ENCODE measurements at regions not wholly inside any gene's neighbourhood (a gene's known extent, or its start where the extent isn't known, plus 50 kb on each side); places are given as distances from the start of the nearest gene placed in this dataset.
"Not testable (repeated sequence)": the region's sequence is repeated elsewhere in the genome, so short reads cannot be mapped to it uniquely, and the experiment has no call there.

DNA sequence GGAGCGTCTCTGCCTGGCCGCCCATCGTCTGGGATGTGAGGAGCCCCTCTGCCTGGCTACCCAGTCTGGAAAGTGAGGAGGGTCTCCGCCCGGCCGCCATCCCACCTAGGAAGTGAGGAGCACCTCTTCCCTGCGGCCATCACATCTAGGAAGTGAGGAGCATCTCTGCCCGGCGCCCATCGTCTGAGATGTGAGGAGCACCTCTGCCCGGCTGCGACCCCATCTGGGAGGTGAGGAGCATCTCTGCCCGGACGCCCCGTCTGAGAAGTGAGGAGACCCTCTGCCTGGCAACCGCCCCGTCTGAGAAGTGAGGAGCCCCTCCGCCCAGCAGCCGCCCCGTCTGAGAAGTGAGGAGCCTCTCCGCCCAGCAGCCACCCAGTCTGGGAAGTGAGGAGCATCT lies 84.5 kb downstream of the IDS start:
- H3K4me1 Mint-ChIP-seq (ENCODE audit: low read depth); H3K4me3 Mint-ChIP-seq; H3K9me3 Mint-ChIP-seq: not testable (repeated sequence)

DNA sequence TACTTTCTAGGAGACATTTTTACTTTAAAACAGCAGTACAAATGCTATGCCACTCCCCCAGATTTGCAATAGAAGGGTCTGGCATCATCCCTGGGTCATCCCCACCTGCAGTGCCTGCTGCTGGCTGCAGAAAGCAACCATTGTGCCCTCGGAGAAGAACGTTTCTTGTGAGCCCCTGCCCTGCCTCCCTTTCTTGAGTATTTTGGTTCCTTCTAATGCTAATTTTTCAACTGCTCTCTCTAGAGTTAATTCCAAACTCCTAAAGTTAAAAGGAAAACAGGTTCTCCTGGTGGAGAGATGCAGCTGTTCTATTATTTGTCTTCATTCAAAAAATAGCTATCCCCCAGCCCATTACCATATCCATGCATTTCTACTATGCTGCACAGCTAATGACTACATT lies 107.1 kb downstream of the IDS start:
- Mint-ChIP-seq H3K4me3 (no peak overlapping the region), H3K4me1 (ENCODE audit: low read depth) (no peaks in the 10 kb centered on the region), H3K9me3 (no peaks in the 10 kb centered on the region), H3K27me3 (ENCODE audit: low read depth) (peaks cover 2% of the 10 kb centered on the region), H3K36me3 (ENCODE audit: insufficient read depth) (no peaks in the 10 kb centered on the region)
- DNase-seq (no peak), ATAC-seq (no peak)

More for the DNA sequence above, 84.5 kb downstream of the IDS start:
- H3K27me3 Mint-ChIP-seq (ENCODE audit: low read depth); DNase-seq; ATAC-seq; H3K36me3 Mint-ChIP-seq (ENCODE audit: insufficient read depth): not testable (repeated sequence)

DNA sequence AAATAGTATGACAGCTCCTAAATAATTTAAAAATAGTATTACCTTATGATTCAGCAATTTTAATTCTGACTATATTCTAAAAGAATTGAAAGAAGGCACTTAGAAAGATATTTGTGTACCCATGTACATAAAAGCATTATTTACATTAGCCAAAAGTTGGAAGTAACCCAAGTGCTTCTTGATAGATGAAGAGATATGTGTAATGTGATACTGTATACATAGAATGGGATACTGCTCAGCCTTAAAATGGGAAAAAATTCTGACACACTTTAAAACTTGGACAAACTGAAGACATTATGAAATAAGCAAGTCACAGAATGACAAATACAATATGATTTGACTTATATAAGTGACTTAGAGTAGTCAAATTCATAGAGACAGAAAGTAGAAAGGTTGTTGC lies 112.2 kb downstream of the IDS start:
- Mint-ChIP-seq H3K4me1 (ENCODE audit: low read depth) (no peaks in the 10 kb centered on the region), H3K4me3 (no peak overlapping the region), H3K27me3 (ENCODE audit: low read depth) (no peaks in the 10 kb centered on the region), H3K36me3 (ENCODE audit: insufficient read depth) (no peaks in the 10 kb centered on the region), H3K9me3 (no peaks in the 10 kb centered on the region)
- no peak for DNase-seq
- no peak for ATAC-seq

DNA sequence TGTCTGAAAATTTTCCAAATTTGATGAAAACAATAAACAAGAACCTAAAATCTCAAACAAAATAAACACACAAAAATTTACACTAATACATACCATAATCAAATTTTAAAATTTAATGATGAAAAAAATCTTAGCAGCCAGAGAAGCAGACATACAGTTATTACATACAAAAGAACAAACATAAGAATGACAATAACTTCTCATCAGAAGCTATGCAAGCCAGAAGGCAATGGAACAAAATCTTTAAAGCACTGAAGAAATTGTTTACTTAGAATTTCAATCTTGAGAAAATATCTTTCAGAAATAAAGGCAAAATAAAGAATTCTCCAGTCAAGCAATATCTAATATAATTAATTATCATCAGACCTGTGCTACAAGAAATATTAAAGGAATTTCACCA lies 121.3 kb downstream of the IDS start:
- Mint-ChIP-seq H3K27me3 (ENCODE audit: low read depth) (peaks cover 2% of the 10 kb centered on the region), H3K4me1 (ENCODE audit: low read depth) (no peaks in the 10 kb centered on the region), H3K36me3 (ENCODE audit: insufficient read depth) (no peaks in the 10 kb centered on the region), H3K9me3 (no peaks in the 10 kb centered on the region), H3K4me3 (no peak overlapping the region)
- ATAC-seq (no peak), DNase-seq (no peak)

DNA sequence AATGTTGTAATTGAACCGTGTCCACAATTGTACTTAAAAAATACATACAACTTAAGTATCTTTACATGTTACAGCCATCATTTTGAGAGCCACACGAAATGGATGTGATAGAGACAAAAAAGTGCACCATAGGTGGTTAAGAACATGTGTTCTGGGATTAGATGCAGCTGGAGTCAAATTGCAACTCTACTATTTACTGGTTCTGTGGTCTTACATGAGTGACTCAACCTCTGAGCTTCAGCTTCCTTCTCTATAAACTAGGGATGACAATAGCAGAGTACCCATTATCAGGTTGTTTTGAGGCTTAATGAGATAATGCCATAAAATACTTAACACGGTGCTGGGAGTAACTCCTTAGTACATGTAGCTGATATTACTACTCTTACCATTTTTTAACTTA lies 130.4 kb downstream of the IDS start:
- H3K9me3 Mint-ChIP-seq, result no peaks in the 10 kb centered on the region
- H3K4me1 Mint-ChIP-seq (ENCODE audit: low read depth), result no peaks in the 10 kb centered on the region
- DNase-seq (no peak), ATAC-seq (no peak)
- no peaks in the 10 kb centered on the region for H3K36me3 Mint-ChIP-seq (ENCODE audit: insufficient read depth)
- H3K4me3 Mint-ChIP-seq, result no peak overlapping the region
- peaks cover 4% of the 10 kb centered on the region for H3K27me3 Mint-ChIP-seq (ENCODE audit: low read depth)

DNA sequence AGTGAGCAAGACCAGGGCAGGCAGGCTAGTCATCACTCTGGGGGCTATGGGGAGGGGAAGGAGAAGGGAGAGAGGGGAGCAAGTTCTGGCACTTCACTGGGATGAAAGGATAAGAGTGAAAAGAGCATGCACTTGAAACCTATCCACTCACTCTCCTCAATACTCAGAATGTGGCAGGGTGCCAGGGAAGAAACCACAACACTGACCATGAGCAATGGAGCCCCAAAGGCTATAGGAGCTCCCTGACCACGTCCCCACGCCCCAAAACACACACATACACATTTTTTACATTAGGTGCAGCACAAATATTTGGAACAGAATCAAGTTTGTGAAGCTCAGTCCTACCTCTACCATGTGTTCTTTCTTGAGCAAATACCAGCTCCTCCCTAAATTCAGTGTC lies 132.2 kb downstream of the IDS start:
- Mint-ChIP-seq H3K4me3 (no peak overlapping the region), H3K9me3 (no peaks in the 10 kb centered on the region), H3K27me3 (ENCODE audit: low read depth) (peaks cover 1% of the 10 kb centered on the region), H3K4me1 (ENCODE audit: low read depth) (no peaks in the 10 kb centered on the region), H3K36me3 (ENCODE audit: insufficient read depth) (no peaks in the 10 kb centered on the region)
- no peak for ATAC-seq
- DNase-seq, result no peak

DNA sequence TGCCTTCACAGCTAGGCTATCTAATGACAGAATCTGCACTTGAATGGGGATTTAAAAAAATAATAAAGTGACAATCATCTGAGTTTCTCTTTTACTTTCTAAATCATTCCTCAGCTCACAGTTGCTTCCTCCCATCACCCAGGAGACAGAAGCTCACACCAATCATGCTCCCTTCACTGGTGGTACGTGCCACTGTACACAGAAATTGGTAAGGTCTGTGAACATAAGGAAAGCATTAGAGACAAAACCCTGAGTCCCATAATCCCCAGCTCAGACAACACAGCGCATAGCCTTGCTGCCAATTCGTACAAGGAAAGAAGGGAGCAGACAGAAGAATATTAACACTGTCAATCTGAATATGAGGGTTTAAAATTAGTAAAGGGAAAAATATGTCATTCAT lies 133.1 kb downstream of the IDS start:
- DNase-seq (no peak), ATAC-seq (no peak)
- Mint-ChIP-seq H3K4me1 (ENCODE audit: low read depth) (no peaks in the 10 kb centered on the region), H3K36me3 (ENCODE audit: insufficient read depth) (no peaks in the 10 kb centered on the region), H3K4me3 (no peak overlapping the region), H3K9me3 (no peaks in the 10 kb centered on the region), H3K27me3 (ENCODE audit: low read depth) (no peaks in the 10 kb centered on the region)

DNA sequence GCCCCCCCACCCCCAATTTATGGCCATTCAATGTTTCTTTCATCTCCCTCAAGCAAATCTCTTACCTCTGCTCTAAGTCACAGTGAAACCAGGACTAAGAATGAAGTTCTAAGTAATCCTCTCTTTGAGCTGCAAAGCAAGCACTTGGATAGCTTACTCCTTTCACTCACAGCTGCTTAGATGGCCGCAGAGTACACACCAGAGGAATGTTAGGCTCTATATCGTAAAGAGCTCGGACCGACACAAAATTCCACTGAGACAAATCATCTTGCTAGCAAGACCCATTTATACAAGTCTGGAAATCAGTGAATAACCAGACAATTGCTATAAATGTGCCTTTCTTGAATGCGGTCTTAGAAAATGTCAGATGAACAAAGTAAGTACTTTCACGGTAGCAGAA lies 135.0 kb downstream of the IDS start:
- H3K36me3 Mint-ChIP-seq (ENCODE audit: insufficient read depth), result no peaks in the 10 kb centered on the region
- no peaks in the 10 kb centered on the region for H3K9me3 Mint-ChIP-seq
- H3K27me3 Mint-ChIP-seq (ENCODE audit: low read depth), result no peaks in the 10 kb centered on the region
- ATAC-seq, result no peak
- H3K4me1 Mint-ChIP-seq (ENCODE audit: low read depth), result no peaks in the 10 kb centered on the region
- H3K4me3 Mint-ChIP-seq, result no peak overlapping the region
- DNase-seq, result no peak

DNA sequence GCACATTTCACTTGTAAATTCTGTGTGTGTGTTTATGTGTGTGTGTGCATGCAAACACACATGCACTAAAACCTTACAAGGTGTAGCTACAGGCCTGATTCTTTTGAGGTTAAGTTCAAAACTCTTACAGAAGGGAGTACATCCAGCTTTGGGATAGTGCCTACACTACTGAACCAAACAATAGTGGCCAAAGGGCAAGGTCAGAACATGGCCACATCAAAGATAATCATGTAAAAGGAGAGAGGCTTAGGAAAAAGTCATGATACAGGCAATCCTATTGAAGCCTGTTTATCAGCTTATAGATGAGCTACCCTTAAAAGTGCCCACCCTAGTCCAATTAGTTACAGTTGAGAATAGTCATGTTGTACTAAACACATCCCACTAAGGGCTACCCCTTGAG lies 139.6 kb downstream of the IDS start:
- H3K27me3 Mint-ChIP-seq (ENCODE audit: low read depth), result no peaks in the 10 kb centered on the region
- H3K9me3 Mint-ChIP-seq, result no peaks in the 10 kb centered on the region
- no peaks in the 10 kb centered on the region for H3K4me1 Mint-ChIP-seq (ENCODE audit: low read depth)
- H3K4me3 Mint-ChIP-seq, result no peak overlapping the region
- DNase-seq (no peak), ATAC-seq (no peak)
- no peaks in the 10 kb centered on the region for H3K36me3 Mint-ChIP-seq (ENCODE audit: insufficient read depth)

DNA sequence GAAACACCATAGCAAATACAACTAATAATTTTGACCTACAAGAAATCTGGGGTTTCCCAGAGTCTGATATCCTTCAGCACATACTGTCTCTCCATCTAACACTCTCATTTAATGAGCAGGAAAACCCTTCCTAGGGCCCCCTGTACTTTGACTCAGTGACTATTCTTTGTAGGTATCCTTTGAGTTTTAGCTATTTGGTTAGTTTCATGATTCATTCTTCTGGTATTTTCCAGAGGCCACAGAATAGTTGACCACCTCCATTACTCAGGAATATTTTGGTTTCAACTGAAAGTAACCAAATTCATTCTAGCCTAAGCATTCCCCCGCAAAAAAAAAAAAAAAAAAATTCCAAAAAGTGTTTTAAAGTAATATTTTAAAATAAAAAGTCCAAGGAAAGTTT lies 140.0 kb downstream of the IDS start:
- Mint-ChIP-seq H3K4me1 (ENCODE audit: low read depth) (no peaks in the 10 kb centered on the region), H3K4me3 (no peak overlapping the region), H3K27me3 (ENCODE audit: low read depth) (no peaks in the 10 kb centered on the region), H3K36me3 (ENCODE audit: insufficient read depth) (no peaks in the 10 kb centered on the region), H3K9me3 (no peaks in the 10 kb centered on the region)
- DNase-seq (no peak), ATAC-seq (no peak)

DNA sequence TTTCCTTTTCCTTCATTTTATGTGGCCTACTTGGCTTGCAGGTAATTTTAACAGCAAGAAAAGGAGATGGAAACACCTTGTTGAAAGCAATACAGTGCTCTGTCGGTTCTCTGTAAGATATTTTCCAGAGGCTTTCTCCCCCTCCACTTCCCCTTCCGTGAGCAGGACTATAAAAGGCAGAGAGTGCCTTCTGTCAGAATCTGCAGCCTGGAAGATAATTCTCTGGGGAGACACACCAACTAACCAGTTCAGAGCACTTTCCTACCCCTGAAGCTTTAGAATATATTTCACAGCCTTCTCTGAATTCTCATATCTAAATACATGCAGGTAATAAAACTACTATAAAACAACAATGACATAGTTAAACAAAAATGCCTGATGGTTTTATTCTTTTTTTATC lies 141.1 kb downstream of the IDS start:
- Mint-ChIP-seq H3K4me3 (no peak overlapping the region), H3K4me1 (ENCODE audit: low read depth) (no peaks in the 10 kb centered on the region), H3K9me3 (no peaks in the 10 kb centered on the region), H3K27me3 (ENCODE audit: low read depth) (no peaks in the 10 kb centered on the region), H3K36me3 (ENCODE audit: insufficient read depth) (no peaks in the 10 kb centered on the region)
- ATAC-seq (no peak), DNase-seq (no peak)

DNA sequence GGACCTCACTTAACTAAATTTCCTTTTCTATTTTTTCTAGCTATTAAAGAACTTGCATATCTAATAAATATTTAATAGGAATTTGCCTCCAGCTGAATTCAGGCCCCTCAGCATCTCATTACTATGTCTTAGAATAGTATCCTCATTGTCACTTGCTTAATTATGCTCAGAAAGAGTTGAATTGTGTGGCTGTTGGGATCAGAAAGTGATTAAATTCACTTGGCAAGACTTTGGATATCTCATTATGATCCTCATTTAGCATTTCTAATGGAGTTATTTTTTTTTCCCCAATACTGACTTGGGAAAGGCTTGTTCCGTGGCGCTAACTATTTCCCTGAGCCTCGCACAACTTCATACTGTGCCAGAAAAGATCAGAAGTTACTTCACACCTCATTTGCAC lies 158.8 kb downstream of the IDS start:
- no peaks in the 10 kb centered on the region for H3K36me3 Mint-ChIP-seq (ENCODE audit: insufficient read depth)
- H3K4me3 Mint-ChIP-seq, result no peak overlapping the region
- DNase-seq, result no peak
- no peaks in the 10 kb centered on the region for H3K4me1 Mint-ChIP-seq (ENCODE audit: low read depth)
- ATAC-seq, result no peak
- no peaks in the 10 kb centered on the region for H3K9me3 Mint-ChIP-seq
- H3K27me3 Mint-ChIP-seq (ENCODE audit: low read depth), result no peaks in the 10 kb centered on the region

DNA sequence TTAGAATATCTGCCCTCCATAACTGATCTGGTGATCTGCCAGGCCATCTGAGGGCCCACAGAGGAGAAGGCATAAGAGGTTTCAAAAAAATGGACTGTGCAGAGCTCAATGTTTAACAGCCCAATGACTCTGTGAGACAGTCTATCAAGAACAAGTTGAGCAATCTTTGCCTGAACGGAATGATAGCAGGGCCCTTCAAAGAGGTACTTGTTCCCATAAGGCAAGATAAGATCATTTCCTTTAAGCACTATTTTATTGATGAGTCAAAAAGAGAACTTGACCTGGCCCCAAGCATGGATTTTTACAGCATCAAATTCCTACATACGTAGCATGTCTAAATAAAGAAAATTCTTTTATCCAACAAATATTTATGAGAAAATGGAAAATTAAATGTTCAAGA lies 182.8 kb downstream of the IDS start:
- Mint-ChIP-seq H3K27me3 (ENCODE audit: low read depth) (no peaks in the 10 kb centered on the region), H3K4me1 (ENCODE audit: low read depth) (no peaks in the 10 kb centered on the region), H3K4me3 (no peak overlapping the region), H3K9me3 (no peaks in the 10 kb centered on the region), H3K36me3 (ENCODE audit: insufficient read depth) (no peaks in the 10 kb centered on the region)
- DNase-seq, result no peak
- no peak for ATAC-seq

DNA sequence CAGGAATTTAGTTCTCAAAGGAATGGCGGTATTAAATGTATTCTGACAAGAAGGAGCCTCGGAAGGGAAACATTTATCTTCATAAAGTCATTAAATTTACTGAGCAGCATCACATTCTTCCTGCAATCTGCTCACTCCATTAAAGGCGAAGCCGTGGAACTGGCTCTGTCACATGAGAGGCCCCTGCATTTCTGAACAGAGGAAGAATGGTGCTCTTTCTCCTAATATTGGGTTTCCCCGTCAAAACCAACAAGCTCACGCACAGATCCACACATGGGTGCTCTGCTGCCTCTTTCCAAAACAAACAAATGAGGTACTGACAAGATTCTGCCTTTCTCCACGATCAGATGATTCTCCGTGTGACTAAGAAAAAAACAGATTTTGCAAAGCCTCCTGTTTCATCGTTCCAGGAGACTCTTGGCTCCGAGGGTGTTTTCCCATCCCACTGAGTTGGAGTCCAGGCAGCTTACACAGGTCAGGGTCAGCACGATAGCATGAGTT lies 191.2 kb downstream of the IDS start:
- ATAC-seq (no peak), DNase-seq (no peak)
- no peaks in the 10 kb centered on the region for H3K4me1 Mint-ChIP-seq (ENCODE audit: low read depth)

DNA sequence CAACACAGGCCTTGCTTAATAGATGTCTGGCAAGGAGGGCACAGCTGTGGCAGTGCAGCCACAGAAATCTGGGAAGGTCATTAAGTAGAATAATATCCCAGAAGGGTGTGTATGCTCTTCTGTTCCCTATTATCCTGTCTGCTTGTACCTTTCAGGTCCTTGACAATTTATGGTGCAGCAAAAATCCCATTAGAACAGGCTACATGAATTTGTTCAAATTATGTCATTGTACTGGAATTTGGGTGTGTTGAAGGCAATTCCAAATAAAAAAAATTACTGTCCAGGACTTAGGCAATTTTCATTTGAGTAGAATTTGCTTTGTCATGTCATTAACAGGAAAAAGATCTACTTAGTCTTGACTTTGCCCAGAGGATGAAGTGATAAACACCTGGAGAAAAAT lies 192.1 kb downstream of the IDS start:
- H3K36me3 Mint-ChIP-seq (ENCODE audit: insufficient read depth), result no peaks in the 10 kb centered on the region
- H3K27me3 Mint-ChIP-seq (ENCODE audit: low read depth), result no peaks in the 10 kb centered on the region
- DNase-seq (no peak), ATAC-seq (no peak)
- no peaks in the 10 kb centered on the region for H3K9me3 Mint-ChIP-seq
- H3K4me1 Mint-ChIP-seq (ENCODE audit: low read depth), result no peaks in the 10 kb centered on the region
- no peak overlapping the region for H3K4me3 Mint-ChIP-seq

More for the DNA sequence above, 191.2 kb downstream of the IDS start:
- H3K4me3 Mint-ChIP-seq, result no peak overlapping the region
- H3K27me3 Mint-ChIP-seq (ENCODE audit: low read depth), result no peaks in the 10 kb centered on the region
- H3K36me3 Mint-ChIP-seq (ENCODE audit: insufficient read depth), result no peaks in the 10 kb centered on the region
- H3K9me3 Mint-ChIP-seq, result no peaks in the 10 kb centered on the region

DNA sequence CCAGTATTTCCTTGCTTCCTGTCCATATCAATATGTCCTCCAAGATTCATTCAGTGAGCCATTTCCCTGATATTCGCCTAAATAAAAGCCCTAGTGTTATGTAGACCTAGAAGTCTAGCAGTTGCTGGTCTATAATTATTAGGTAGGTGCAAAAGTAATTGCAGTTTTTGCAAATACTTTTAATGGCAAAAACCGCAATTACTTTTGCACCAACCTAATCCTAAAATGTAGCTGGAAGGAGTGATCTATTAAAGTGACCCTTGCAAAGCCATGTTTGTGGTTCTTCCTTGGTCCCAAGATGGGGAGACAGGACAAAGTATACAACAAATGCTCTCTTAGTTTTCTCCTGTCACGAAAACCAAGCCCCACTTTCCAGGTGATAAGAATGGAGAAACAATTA lies 193.0 kb downstream of the IDS start:
- DNase-seq (no peak), ATAC-seq (no peak)
- no peaks in the 10 kb centered on the region for H3K36me3 Mint-ChIP-seq (ENCODE audit: insufficient read depth)
- no peaks in the 10 kb centered on the region for H3K9me3 Mint-ChIP-seq
- no peaks in the 10 kb centered on the region for H3K4me1 Mint-ChIP-seq (ENCODE audit: low read depth)
- no peak overlapping the region for H3K4me3 Mint-ChIP-seq
- H3K27me3 Mint-ChIP-seq (ENCODE audit: low read depth), result no peaks in the 10 kb centered on the region
